ENCODE measurements at regions not wholly inside any gene's neighbourhood (a gene's known extent, or its start where the extent isn't known, plus 50 kb on each side); places are given as distances from the start of the nearest gene placed in this dataset.

GRCh38 chrX:42484233-42484632 is 293.7 kb downstream of the PPP1R2C start:
- TF ChIP-seq EZH2phosphoT487 (IDR thresholded peaks at IDR 0.05; ENCODE audit: low read depth) (no peak), CTCF (IDR thresholded peaks at IDR 0.05; ENCODE audit: low read depth, low read length) (no peak)
- Histone ChIP-seq H3K4me2 (ENCODE audit: low read length) (no peak overlapping the region), H3K79me2 (ENCODE audit: low read length) (no peaks in the 10 kb centered on the region), H3K36me3 (replicated peaks; ENCODE audit: low read depth, low read length) (no peaks in the 10 kb centered on the region), H3K4me3 (ENCODE audit: low read length) (no peak overlapping the region), H3K4me1 (ENCODE audit: low read length) (no peaks in the 10 kb centered on the region), H3K9me3 (ENCODE audit: insufficient read depth, low read length) (no peaks in the 10 kb centered on the region), H4K20me1 (ENCODE audit: insufficient read depth, low read length) (no peaks in the 10 kb centered on the region), H3K9ac (ENCODE audit: low read length) (no peak overlapping the region), H2AFZ (ENCODE audit: low read depth, low read length) (no peak overlapping the region), H3K27ac (ENCODE audit: low read length) (no peak overlapping the region), H3K27me3 (ENCODE audit: low read depth, low read length) (no peaks in the 10 kb centered on the region)

- H3K4me2 ChIP-seq (ENCODE audit: low read length) = no peak overlapping the region
- H3K4me1 ChIP-seq (ENCODE audit: low read length) = no peaks in the 10 kb centered on the region
- TF ChIP-seq CTCF (IDR thresholded peaks at IDR 0.05; ENCODE audit: low read depth, low read length) (no peak), EZH2phosphoT487 (IDR thresholded peaks at IDR 0.05; ENCODE audit: low read depth) (no peak)
- no peaks in the 10 kb centered on the region for H3K9me3 ChIP-seq (ENCODE audit: insufficient read depth, low read length)
- H3K9ac ChIP-seq (ENCODE audit: low read length) = no peak overlapping the region
- no peaks in the 10 kb centered on the region for H3K27me3 ChIP-seq (ENCODE audit: low read depth, low read length)
- no peak overlapping the region for H2AFZ ChIP-seq (ENCODE audit: low read depth, low read length)
- H3K36me3 ChIP-seq (replicated peaks; ENCODE audit: low read depth, low read length) = no peaks in the 10 kb centered on the region
- no peaks in the 10 kb centered on the region for H3K79me2 ChIP-seq (ENCODE audit: low read length)
- no peak overlapping the region for H3K4me3 ChIP-seq (ENCODE audit: low read length)
- H3K27ac ChIP-seq (ENCODE audit: low read length) = no peak overlapping the region
- no peaks in the 10 kb centered on the region for H4K20me1 ChIP-seq (ENCODE audit: insufficient read depth, low read length)
These were observed 300.6 kb downstream of the PPP1R2C start for GRCh38 chrX:42477396-42477795.

- H2AFZ ChIP-seq (ENCODE audit: low read depth, low read length) = no peak overlapping the region
- no peak overlapping the region for H3K4me3 ChIP-seq (ENCODE audit: low read length)
- H3K4me1 ChIP-seq (ENCODE audit: low read length) = no peaks in the 10 kb centered on the region
- TF ChIP-seq EZH2phosphoT487 (IDR thresholded peaks at IDR 0.05; ENCODE audit: low read depth) (no peak), CTCF (IDR thresholded peaks at IDR 0.05; ENCODE audit: low read depth, low read length) (no peak)
- H3K27ac ChIP-seq (ENCODE audit: low read length) = no peak overlapping the region
- no peak overlapping the region for H3K4me2 ChIP-seq (ENCODE audit: low read length)
- no peaks in the 10 kb centered on the region for H3K27me3 ChIP-seq (ENCODE audit: low read depth, low read length)
- no peaks in the 10 kb centered on the region for H4K20me1 ChIP-seq (ENCODE audit: insufficient read depth, low read length)
- H3K9me3 ChIP-seq (ENCODE audit: insufficient read depth, low read length) = no peaks in the 10 kb centered on the region
- no peaks in the 10 kb centered on the region for H3K79me2 ChIP-seq (ENCODE audit: low read length)
- no peak overlapping the region for H3K9ac ChIP-seq (ENCODE audit: low read length)
- no peaks in the 10 kb centered on the region for H3K36me3 ChIP-seq (replicated peaks; ENCODE audit: low read depth, low read length)
These were observed 305.2 kb downstream of the PPP1R2C start for GRCh38 chrX:42472727-42473126.

- Histone ChIP-seq H3K9ac (ENCODE audit: low read length) (no peak overlapping the region), H3K27me3 (ENCODE audit: low read depth, low read length) (no peaks in the 10 kb centered on the region), H3K27ac (ENCODE audit: low read length) (no peak overlapping the region), H3K4me2 (ENCODE audit: low read length) (no peak overlapping the region), H3K9me3 (ENCODE audit: insufficient read depth, low read length) (no peaks in the 10 kb centered on the region), H3K79me2 (ENCODE audit: low read length) (no peaks in the 10 kb centered on the region), H3K36me3 (replicated peaks; ENCODE audit: low read depth, low read length) (no peaks in the 10 kb centered on the region), H2AFZ (ENCODE audit: low read depth, low read length) (no peak overlapping the region), H3K4me3 (ENCODE audit: low read length) (no peak overlapping the region), H3K4me1 (ENCODE audit: low read length) (no peaks in the 10 kb centered on the region), H4K20me1 (ENCODE audit: insufficient read depth, low read length) (no peaks in the 10 kb centered on the region)
- no peak for TF ChIP-seq CTCF (IDR thresholded peaks at IDR 0.05; ENCODE audit: low read depth, low read length)
- TF ChIP-seq EZH2phosphoT487 (IDR thresholded peaks at IDR 0.05; ENCODE audit: low read depth) = no peak
These were observed 311.5 kb downstream of the PPP1R2C start for GRCh38 chrX:42466332-42467046.

All from OCI-LY3 (cell line).